ENCODE measurements at regions not wholly inside any gene's neighbourhood (a gene's known extent, or its start where the extent isn't known, plus 50 kb on each side); places are given as distances from the start of the nearest gene placed in this dataset.

DNA sequence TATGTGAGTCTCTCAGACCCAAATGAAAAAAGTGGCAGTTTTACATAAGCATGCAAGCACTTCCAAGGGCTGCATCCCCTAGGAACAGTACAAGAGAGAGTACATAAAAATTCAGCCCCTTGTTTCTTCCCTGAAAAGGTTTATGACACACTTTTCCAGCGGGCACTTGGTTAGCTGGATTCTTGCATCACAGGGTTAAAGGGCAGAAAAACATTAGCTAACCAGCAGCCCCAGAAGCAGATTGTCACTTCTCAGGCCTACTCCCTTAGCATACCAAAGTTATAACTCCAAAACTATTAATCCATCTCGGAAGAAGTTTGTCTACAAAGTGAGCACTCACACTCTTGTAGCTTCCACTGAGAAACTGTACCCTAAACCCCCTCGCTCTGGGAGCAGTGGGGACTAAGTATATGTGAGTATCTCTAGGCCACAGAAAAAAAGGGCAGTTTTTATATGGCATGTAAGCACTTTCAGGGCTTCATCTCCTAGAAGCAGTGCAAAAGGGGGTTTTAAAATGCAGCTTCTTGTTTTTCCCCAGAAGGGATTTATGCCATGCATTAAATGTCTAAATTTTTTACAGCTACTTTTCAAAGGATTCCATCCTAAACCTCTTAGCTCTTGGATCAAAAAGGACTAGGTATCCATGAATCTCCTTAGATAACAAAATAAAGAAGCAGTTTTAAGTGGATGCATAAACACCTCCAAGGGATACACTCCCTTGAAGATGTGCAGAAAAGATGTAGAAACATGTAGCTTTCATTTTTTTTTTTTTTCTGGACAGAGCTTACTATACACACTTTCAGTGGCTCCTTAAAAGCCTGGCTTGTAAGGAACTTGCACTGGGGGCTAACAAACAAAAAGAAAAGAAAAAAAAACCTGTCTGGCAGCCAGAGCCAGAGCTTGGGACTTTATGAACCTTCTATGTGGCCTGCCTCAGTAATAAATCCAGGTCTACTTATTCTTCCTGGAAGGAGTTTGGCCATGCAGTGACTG lies 956.7 kb downstream of the CCSER2 start:
- TF ChIP-seq, protein P1, sequence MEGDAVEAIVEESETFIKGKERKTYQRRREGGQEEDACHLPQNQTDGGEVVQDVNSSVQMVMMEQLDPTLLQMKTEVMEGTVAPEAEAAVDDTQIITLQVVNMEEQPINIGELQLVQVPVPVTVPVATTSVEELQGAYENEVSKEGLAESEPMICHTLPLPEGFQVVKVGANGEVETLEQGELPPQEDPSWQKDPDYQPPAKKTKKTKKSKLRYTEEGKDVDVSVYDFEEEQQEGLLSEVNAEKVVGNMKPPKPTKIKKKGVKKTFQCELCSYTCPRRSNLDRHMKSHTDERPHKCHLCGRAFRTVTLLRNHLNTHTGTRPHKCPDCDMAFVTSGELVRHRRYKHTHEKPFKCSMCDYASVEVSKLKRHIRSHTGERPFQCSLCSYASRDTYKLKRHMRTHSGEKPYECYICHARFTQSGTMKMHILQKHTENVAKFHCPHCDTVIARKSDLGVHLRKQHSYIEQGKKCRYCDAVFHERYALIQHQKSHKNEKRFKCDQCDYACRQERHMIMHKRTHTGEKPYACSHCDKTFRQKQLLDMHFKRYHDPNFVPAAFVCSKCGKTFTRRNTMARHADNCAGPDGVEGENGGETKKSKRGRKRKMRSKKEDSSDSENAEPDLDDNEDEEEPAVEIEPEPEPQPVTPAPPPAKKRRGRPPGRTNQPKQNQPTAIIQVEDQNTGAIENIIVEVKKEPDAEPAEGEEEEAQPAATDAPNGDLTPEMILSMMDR (IDR thresholded peaks at IDR 0.05): no peak
- TF ChIP-seq POLR2A (IDR thresholded peaks at IDR 0.05): no peak
